ENCODE measurements at regions not wholly inside any gene's neighbourhood (a gene's known extent, or its start where the extent isn't known, plus 50 kb on each side); places are given as distances from the start of the nearest gene placed in this dataset.

- no peaks in the 10 kb centered on the region for H3K36me3 ChIP-seq (ENCODE audit: insufficient read depth, low read length)
- no peak overlapping the region for H3K27ac ChIP-seq (ENCODE audit: low read depth, low read length)
- TF ChIP-seq CTCF (IDR thresholded peaks at IDR 0.05; ENCODE audit: extremely low read depth, low read depth, low read length) = no peak
- H3K4me1 ChIP-seq (ENCODE audit: insufficient read depth, low read length) = no peaks in the 10 kb centered on the region
- H3K4me2 ChIP-seq (ENCODE audit: insufficient read depth, low read length) = no peak overlapping the region
- no peaks in the 10 kb centered on the region for H4K20me1 ChIP-seq (ENCODE audit: insufficient read depth, low read length)
- no peaks in the 10 kb centered on the region for H3K27me3 ChIP-seq (ENCODE audit: insufficient read depth, low read length)
- no peaks in the 10 kb centered on the region for H3K9me3 ChIP-seq (ENCODE audit: low read depth, low read length)
- H3K4me3 ChIP-seq (ENCODE audit: insufficient read depth, low read length) = no peak overlapping the region
- no peak overlapping the region for H2AFZ ChIP-seq (ENCODE audit: low read length)
- DNase-seq (ENCODE audit: insufficient read length, low spot score, missing footprints) = no peak
- H3K79me2 ChIP-seq (ENCODE audit: insufficient read depth, low read length) = no peaks in the 10 kb centered on the region
Measured at GRCh38 chr7:26434974-26435373, 143.3 kb downstream of the SNX10 start.

GRCh38 chr7:26437003-26437532, 145.4 kb downstream of the SNX10 start:
- Histone ChIP-seq H2AFZ (ENCODE audit: low read length) (no peak overlapping the region), H4K20me1 (ENCODE audit: insufficient read depth, low read length) (no peaks in the 10 kb centered on the region), H3K4me3 (ENCODE audit: insufficient read depth, low read length) (no peak overlapping the region), H3K27ac (ENCODE audit: low read depth, low read length) (no peak overlapping the region), H3K36me3 (ENCODE audit: insufficient read depth, low read length) (no peaks in the 10 kb centered on the region), H3K9me3 (ENCODE audit: low read depth, low read length) (no peaks in the 10 kb centered on the region), H3K4me1 (ENCODE audit: insufficient read depth, low read length) (no peaks in the 10 kb centered on the region), H3K27me3 (ENCODE audit: insufficient read depth, low read length) (no peaks in the 10 kb centered on the region), H3K4me2 (ENCODE audit: insufficient read depth, low read length) (no peak overlapping the region), H3K79me2 (ENCODE audit: insufficient read depth, low read length) (no peaks in the 10 kb centered on the region)
- DNase-seq (ENCODE audit: insufficient read length, low spot score, missing footprints) = no peak
- no peak for TF ChIP-seq CTCF (IDR thresholded peaks at IDR 0.05; ENCODE audit: extremely low read depth, low read depth, low read length)

- TF ChIP-seq CTCF (IDR thresholded peaks at IDR 0.05; ENCODE audit: extremely low read depth, low read depth, low read length) = no peak
- no peaks in the 10 kb centered on the region for H3K4me1 ChIP-seq (ENCODE audit: insufficient read depth, low read length)
- H4K20me1 ChIP-seq (ENCODE audit: insufficient read depth, low read length) = no peaks in the 10 kb centered on the region
- H2AFZ ChIP-seq (ENCODE audit: low read length) = no peak overlapping the region
- H3K4me2 ChIP-seq (ENCODE audit: insufficient read depth, low read length) = no peak overlapping the region
- H3K4me3 ChIP-seq (ENCODE audit: insufficient read depth, low read length) = no peak overlapping the region
- no peaks in the 10 kb centered on the region for H3K79me2 ChIP-seq (ENCODE audit: insufficient read depth, low read length)
- no peaks in the 10 kb centered on the region for H3K9me3 ChIP-seq (ENCODE audit: low read depth, low read length)
- DNase-seq (ENCODE audit: insufficient read length, low spot score, missing footprints) = no peak
- no peaks in the 10 kb centered on the region for H3K36me3 ChIP-seq (ENCODE audit: insufficient read depth, low read length)
- no peak overlapping the region for H3K27ac ChIP-seq (ENCODE audit: low read depth, low read length)
- H3K27me3 ChIP-seq (ENCODE audit: insufficient read depth, low read length) = no peaks in the 10 kb centered on the region
Measured at GRCh38 chr7:26438078-26438477, 146.4 kb downstream of the SNX10 start.

GRCh38 chr7:26439521-26440232, 148.0 kb downstream of the SNX10 start:
- Histone ChIP-seq H3K36me3 (ENCODE audit: insufficient read depth, low read length) (no peaks in the 10 kb centered on the region), H3K4me3 (ENCODE audit: insufficient read depth, low read length) (no peak overlapping the region), H3K4me2 (ENCODE audit: insufficient read depth, low read length) (no peak overlapping the region), H4K20me1 (ENCODE audit: insufficient read depth, low read length) (no peaks in the 10 kb centered on the region), H3K9me3 (ENCODE audit: low read depth, low read length) (no peaks in the 10 kb centered on the region), H3K27ac (ENCODE audit: low read depth, low read length) (no peak overlapping the region), H3K79me2 (ENCODE audit: insufficient read depth, low read length) (no peaks in the 10 kb centered on the region), H3K4me1 (ENCODE audit: insufficient read depth, low read length) (no peaks in the 10 kb centered on the region), H3K27me3 (ENCODE audit: insufficient read depth, low read length) (no peaks in the 10 kb centered on the region), H2AFZ (ENCODE audit: low read length) (no peak overlapping the region)
- TF ChIP-seq CTCF (IDR thresholded peaks at IDR 0.05; ENCODE audit: extremely low read depth, low read depth, low read length) = no peak
- DNase-seq (ENCODE audit: insufficient read length, low spot score, missing footprints) = no peak
